Chondrocyte (in vitro differentiated cells): ENCODE measurements at regions not wholly inside any gene's neighbourhood (a gene's known extent, or its start where the extent isn't known, plus 50 kb on each side); places are given as distances from the start of the nearest gene placed in this dataset.

Experiments
- DNase-seq: peaks from one replicate; pipeline ENCODE4 v3.0.0; 2021; ENCODE audit warnings: mixed read lengths, low spot score
- H3K27ac Mint-ChIP-seq: one replicate; pipeline ENCODE4 v1.8.0; 2021; ENCODE audit warnings: mild to moderate bottlenecking, moderate library complexity, mixed read lengths; ENCODE audit not compliant: unreplicated experiment
- H3K27me3 Mint-ChIP-seq: 2 replicates; pipeline ENCODE4 v1.8.0; 2021; ENCODE audit warnings: low read depth, mixed read lengths
- H3K36me3 Mint-ChIP-seq: 2 replicates; pipeline ENCODE4 v1.8.0; 2021; ENCODE audit warnings: low read depth, mixed read lengths
- H3K4me1 Mint-ChIP-seq: 2 replicates; pipeline ENCODE4 v1.8.0; 2021; ENCODE audit warnings: low read depth, mild to moderate bottlenecking, mixed read lengths
- H3K4me3 Mint-ChIP-seq: one replicate; pipeline ENCODE4 v1.8.0; 2021; ENCODE audit warnings: mild to moderate bottlenecking, moderate library complexity, mixed read lengths; ENCODE audit not compliant: unreplicated experiment
- H3K9me3 Mint-ChIP-seq: 2 replicates; pipeline ENCODE4 v1.8.0; 2021; ENCODE audit warnings: low read depth, mixed read lengths
- CTCF ChIP-seq: fragments of 200-600 bp; sonication (generic); IDR thresholded peaks from 2 replicates; pipeline ENCODE4 v1.5.0; 2021; ENCODE audit warnings: antibody characterized with exemption, mild to moderate bottlenecking, moderate library complexity

GRCh38 chr9:115597330-115597895 is 479.5 kb upstream of the TNC start:
- Mint-ChIP-seq H3K36me3 (peaks cover 3% of the 10 kb centered on the region), H3K27ac (peak overlapping the region; percentile 88), H3K4me3 (peak overlapping the region; percentile 62), H3K4me1 (peaks cover 72% of the 10 kb centered on the region), H3K9me3 (no peaks in the 10 kb centered on the region), H3K27me3 (no peaks in the 10 kb centered on the region)
- DNase-seq, result no peak
- TF ChIP-seq CTCF, result no peak

- TF ChIP-seq CTCF, result no peak
- Mint-ChIP-seq H3K4me1 (peaks cover 63% of the 10 kb centered on the region), H3K4me3 (no peak overlapping the region), H3K27me3 (no peaks in the 10 kb centered on the region), H3K9me3 (no peaks in the 10 kb centered on the region), H3K36me3 (peaks cover 3% of the 10 kb centered on the region), H3K27ac (no peak overlapping the region)
- DNase-seq, result no peak
These were observed 480.8 kb upstream of the TNC start for GRCh38 chr9:115598751-115599150.

GRCh38 chr9:115599898-115600297 is 481.9 kb upstream of the TNC start:
- no peak for DNase-seq
- Mint-ChIP-seq H3K36me3 (peaks cover 3% of the 10 kb centered on the region), H3K27ac (no peak overlapping the region), H3K9me3 (no peaks in the 10 kb centered on the region), H3K4me3 (no peak overlapping the region), H3K4me1 (peaks cover 52% of the 10 kb centered on the region), H3K27me3 (no peaks in the 10 kb centered on the region)
- TF ChIP-seq CTCF, result no peak

- Mint-ChIP-seq H3K4me1 (peaks cover 36% of the 10 kb centered on the region), H3K36me3 (peaks cover 3% of the 10 kb centered on the region), H3K4me3 (no peak overlapping the region), H3K9me3 (no peaks in the 10 kb centered on the region), H3K27me3 (no peaks in the 10 kb centered on the region), H3K27ac (no peak overlapping the region)
- no peak for DNase-seq
- TF ChIP-seq CTCF, result no peak
These were observed 483.5 kb upstream of the TNC start for GRCh38 chr9:115601434-115601833.

GRCh38 chr9:115604831-115605483 is 487.0 kb upstream of the TNC start:
- no peak for TF ChIP-seq CTCF
- H3K27ac Mint-ChIP-seq, result no peak overlapping the region
- no peak for DNase-seq
- no peak overlapping the region for H3K4me3 Mint-ChIP-seq
- H3K27me3 Mint-ChIP-seq, result no peaks in the 10 kb centered on the region
- peaks cover 7% of the 10 kb centered on the region for H3K4me1 Mint-ChIP-seq
- peaks cover 3% of the 10 kb centered on the region for H3K36me3 Mint-ChIP-seq
- H3K9me3 Mint-ChIP-seq, result peaks cover 3% of the 10 kb centered on the region
